OCI-LY1 (cell line): ENCODE measurements at regions not wholly inside any gene's neighbourhood (a gene's known extent, or its start where the extent isn't known, plus 50 kb on each side); places are given as distances from the start of the nearest gene placed in this dataset.

ENCODE experiments used
- CTCF ChIP-seq: fragments of 200-600 bp; sonication (generic), shearing (Covaris generic); IDR thresholded peaks from 2 replicates; pipeline ENCODE4 v1.5.1; 2017; ENCODE audit warnings: mild to moderate bottlenecking, antibody characterized with exemption, low read length, moderate library complexity, mixed read lengths
- EZH2 ChIP-seq: fragments of 200-600 bp; sonication (generic), shearing (Covaris generic); IDR thresholded peaks from 2 replicates; pipeline ENCODE4 v1.8.0; 2017; ENCODE audit warnings: borderline replicate concordance, mixed run types, mild to moderate bottlenecking, antibody characterized with exemption, low read length, moderate library complexity, mixed read lengths

GRCh38 chr7:62361-63116 is 129.8 kb upstream of the FAM20C start:
- TF ChIP-seq CTCF (no peak), EZH2 (no peak)
